ENCODE measurements at regions not wholly inside any gene's neighbourhood (a gene's known extent, or its start where the extent isn't known, plus 50 kb on each side); places are given as distances from the start of the nearest gene placed in this dataset.

GRCh38 chr5:97525780-97526179 is 342.7 kb upstream of the RIOK2 start (continued):
- TF ChIP-seq POU6F1 (CRISPR knock-in tag; IDR thresholded peaks at IDR 0.05; ENCODE audit: borderline replicate concordance, low read depth) (no peak), PPARA (CRISPR knock-in tag; IDR thresholded peaks at IDR 0.05; ENCODE audit: borderline replicate concordance) (no peak), ZFP3 (CRISPR knock-in tag; IDR thresholded peaks at IDR 0.05) (no peak), SNAI2 (CRISPR knock-in tag; IDR thresholded peaks at IDR 0.05) (no peak), ISL1 (CRISPR knock-in tag; IDR thresholded peaks at IDR 0.05) (no peak), ZNF8 (CRISPR knock-in tag; IDR thresholded peaks at IDR 0.05) (no peak), ZC3H10 (CRISPR knock-in tag; IDR thresholded peaks at IDR 0.05) (no peak), GLIS3 (CRISPR knock-in tag; IDR thresholded peaks at IDR 0.05) (no peak), ZFP30 (CRISPR knock-in tag; IDR thresholded peaks at IDR 0.05) (no peak)

- peak; percentile 62 for ATAC-seq
- no peak for TF ChIP-seq RARB (CRISPR knock-in tag; IDR thresholded peaks at IDR 0.05)
- TF ChIP-seq ZNF8 (CRISPR knock-in tag; IDR thresholded peaks at IDR 0.05): no peak
- no peak for TF ChIP-seq CSDC2 (CRISPR knock-in tag; IDR thresholded peaks at IDR 0.05)
- TF ChIP-seq ARNTL (CRISPR knock-in tag; IDR thresholded peaks at IDR 0.05; ENCODE audit: borderline replicate concordance, low read depth): no peak
These were observed 345.9 kb upstream of the RIOK2 start for GRCh38 chr5:97528941-97529340.

- no peak for TF ChIP-seq ZNF8 (CRISPR knock-in tag; IDR thresholded peaks at IDR 0.05)
- TF ChIP-seq PATZ1 (CRISPR knock-in tag; IDR thresholded peaks at IDR 0.05; ENCODE audit: borderline replicate concordance): no peak
- no peak for TF ChIP-seq CREB5 (CRISPR knock-in tag; IDR thresholded peaks at IDR 0.05; ENCODE audit: low read depth)
- TF ChIP-seq ZNF565 (CRISPR knock-in tag; conservative IDR thresholded peaks at IDR 0.05; ENCODE audit: low read depth): no peak
- no peak for TF ChIP-seq ZFP3 (CRISPR knock-in tag; IDR thresholded peaks at IDR 0.05)
- no peak for TF ChIP-seq CSRNP3 (CRISPR knock-in tag; IDR thresholded peaks at IDR 0.05)
- TF ChIP-seq GLIS3 (CRISPR knock-in tag; IDR thresholded peaks at IDR 0.05): no peak
- TF ChIP-seq OSR1 (CRISPR knock-in tag; IDR thresholded peaks at IDR 0.05): no peak
- TF ChIP-seq CSDC2 (CRISPR knock-in tag; IDR thresholded peaks at IDR 0.05): no peak
- TF ChIP-seq TCF4 (CRISPR knock-in tag; IDR thresholded peaks at IDR 0.05; ENCODE audit: borderline replicate concordance): no peak
- no peak for TF ChIP-seq ZFP30 (CRISPR knock-in tag; IDR thresholded peaks at IDR 0.05)
- no peak for TF ChIP-seq BACH2 (CRISPR knock-in tag; IDR thresholded peaks at IDR 0.05; ENCODE audit: borderline replicate concordance)
- TF ChIP-seq ZC3H10 (CRISPR knock-in tag; IDR thresholded peaks at IDR 0.05): no peak
- no peak for TF ChIP-seq ESRRG (CRISPR knock-in tag; IDR thresholded peaks at IDR 0.05)
- no peak for TF ChIP-seq PPARA (CRISPR knock-in tag; IDR thresholded peaks at IDR 0.05; ENCODE audit: borderline replicate concordance)
- peak; percentile 52; the same call in 1 of the 3 replicates for ATAC-seq
These were observed 346.4 kb upstream of the RIOK2 start for GRCh38 chr5:97529354-97529985.

- no peak for TF ChIP-seq ISL1 (CRISPR knock-in tag; IDR thresholded peaks at IDR 0.05)
- no peak for ATAC-seq
These were observed 348.5 kb upstream of the RIOK2 start for GRCh38 chr5:97531549-97531948.

- TF ChIP-seq ZNF70 (CRISPR knock-in tag; IDR thresholded peaks at IDR 0.05) (no peak), PATZ1 (CRISPR knock-in tag; IDR thresholded peaks at IDR 0.05; ENCODE audit: borderline replicate concordance) (no peak), RARB (CRISPR knock-in tag; IDR thresholded peaks at IDR 0.05) (no peak), ZFP3 (CRISPR knock-in tag; IDR thresholded peaks at IDR 0.05) (no peak), OSR1 (CRISPR knock-in tag; IDR thresholded peaks at IDR 0.05) (no peak), ESRRG (CRISPR knock-in tag; IDR thresholded peaks at IDR 0.05) (no peak), TCF4 (CRISPR knock-in tag; IDR thresholded peaks at IDR 0.05; ENCODE audit: borderline replicate concordance) (no peak), CSDC2 (CRISPR knock-in tag; IDR thresholded peaks at IDR 0.05) (no peak), ZNF565 (CRISPR knock-in tag; conservative IDR thresholded peaks at IDR 0.05; ENCODE audit: low read depth) (no peak)
- peak; percentile 94 for ATAC-seq
These were observed 351.1 kb upstream of the RIOK2 start for GRCh38 chr5:97534166-97534565.
